ENCODE measurements at regions not wholly inside any gene's neighbourhood (a gene's known extent, or its start where the extent isn't known, plus 50 kb on each side); places are given as distances from the start of the nearest gene placed in this dataset.

GRCh38 chr5:97475847-97476246 is 292.8 kb upstream of the RIOK2 start:
- no peaks in the 10 kb centered on the region for H3K79me2 ChIP-seq (ENCODE audit: control insufficient read depth in 1 of 2, insufficient read depth in 2 of 2, low read length in 2 of 2)
- H3K36me3 ChIP-seq (ENCODE audit: control insufficient read depth in 2 of 4, insufficient read depth in 4 of 4, low read length in 3 of 4): no peaks in the 10 kb centered on the region
- DNase-seq (ENCODE audit: low read depth in 1 of 2, low spot score in 2 of 2) (no peak), FAIRE-seq (no peak)
- H2BK120ac ChIP-seq (replicated peaks; ENCODE audit: low read depth, low read length): no peak overlapping the region
- no peak overlapping the region for H3K27ac ChIP-seq (ENCODE audit: low read depth, low read length)
- no peak overlapping the region for H2BK20ac ChIP-seq (ENCODE audit: low read length)
- H3K79me1 ChIP-seq (ENCODE audit: low read depth, low read length): no peaks in the 10 kb centered on the region
- no peak overlapping the region for H3K14ac ChIP-seq (ENCODE audit: insufficient read length)
- H4K8ac ChIP-seq (ENCODE audit: extremely low read depth, insufficient read depth, low read length): no peak overlapping the region
- H3K23me2 ChIP-seq (ENCODE audit: low read depth, low read length): no peaks in the 10 kb centered on the region
- 98% methylated on average over 3 of the region's 3 CpGs; no CpG with 5 or more reads in 1 of the 2 experiments for WGBS, 2 experiments (ENCODE audit: extremely low coverage in 1 of 2, insufficient coverage in 1 of 2, insufficient read length in 1 of 2, insufficient replicate concordance in 2 of 2, low coverage in 1 of 2, low lambda C conversion rate in 2 of 2, missing lambda C conversion rate in 1 of 2)
- no peaks in the 10 kb centered on the region for H3K4me1 ChIP-seq (replicated peaks in 1 of 4; ENCODE audit: control insufficient read depth in 3 of 4, insufficient read depth in 4 of 4, low read length in 3 of 4)
- H3K56ac ChIP-seq (replicated peaks; ENCODE audit: insufficient read length, low read depth, low read length): no peak overlapping the region
- no peak overlapping the region for H3K4me2 ChIP-seq (ENCODE audit: insufficient read depth in 1 of 2, low read depth in 2 of 2, low read length in 2 of 2)
- H2BK12ac ChIP-seq (ENCODE audit: low read depth, low read length): no peak overlapping the region
- H3K27me3 ChIP-seq (replicated peaks in 1 of 4; ENCODE audit: control insufficient read depth in 3 of 4, extremely low read depth in 1 of 4, insufficient read depth in 3 of 4, low read length in 3 of 4): no peaks in the 10 kb centered on the region
- ChIA-PET POLR2A (ENCODE audit: partially characterized antibody) (no interaction called here), CTCF (ENCODE audit: partially characterized antibody) (no interaction called here)
- no peak overlapping the region for H3K9ac ChIP-seq (replicated peaks in 1 of 4; ENCODE audit: extremely low read depth in 1 of 4, low read depth in 3 of 4, low read length in 3 of 4)
- H4K5ac ChIP-seq (ENCODE audit: insufficient read length, low read depth, low read length): no peak overlapping the region
- no peak overlapping the region for H3K4ac ChIP-seq (replicated peaks; ENCODE audit: insufficient read length, low read depth, low read length)
- no peak overlapping the region for H2BK5ac ChIP-seq (ENCODE audit: low read depth, low read length)
- no peak overlapping the region for H3K18ac ChIP-seq (ENCODE audit: extremely low read depth, low read length)
- no peak overlapping the region for H3K23ac ChIP-seq (ENCODE audit: insufficient read length)
- no peak overlapping the region for H3K4me3 ChIP-seq (ENCODE audit: extremely low read depth in 1 of 4, insufficient read depth in 2 of 4, low read depth in 3 of 4, low read length in 4 of 4)
- no peak overlapping the region for H2BK15ac ChIP-seq (ENCODE audit: low read length)
- no peak overlapping the region for H2AK5ac ChIP-seq (ENCODE audit: low read depth, low read length)
- peaks cover 5 to 14% of the 10 kb centered on the region in 2 experiments; a peak in 2 of 4 replicates for H3K9me3 ChIP-seq (ENCODE audit: insufficient read depth in 2 of 2, low read depth in 1 of 2, low read length in 1 of 2)
- H4K91ac ChIP-seq (replicated peaks; ENCODE audit: insufficient read length, low read length): no peak overlapping the region
- no peak overlapping the region for H2AFZ ChIP-seq (ENCODE audit: low read length)
- H4K20me1 ChIP-seq (replicated peaks in 1 of 2; ENCODE audit: control insufficient read depth in 1 of 2, insufficient read depth in 2 of 2, low read length in 2 of 2): no peaks in the 10 kb centered on the region
- TF ChIP-seq CHD7 (IDR thresholded peaks at IDR 0.05; ENCODE audit: insufficient replicate concordance, low read length): no peak

Measured in H1 (cell line).